ENCODE measurements at regions not wholly inside any gene's neighbourhood (a gene's known extent, or its start where the extent isn't known, plus 50 kb on each side); places are given as distances from the start of the nearest gene placed in this dataset.

DNA sequence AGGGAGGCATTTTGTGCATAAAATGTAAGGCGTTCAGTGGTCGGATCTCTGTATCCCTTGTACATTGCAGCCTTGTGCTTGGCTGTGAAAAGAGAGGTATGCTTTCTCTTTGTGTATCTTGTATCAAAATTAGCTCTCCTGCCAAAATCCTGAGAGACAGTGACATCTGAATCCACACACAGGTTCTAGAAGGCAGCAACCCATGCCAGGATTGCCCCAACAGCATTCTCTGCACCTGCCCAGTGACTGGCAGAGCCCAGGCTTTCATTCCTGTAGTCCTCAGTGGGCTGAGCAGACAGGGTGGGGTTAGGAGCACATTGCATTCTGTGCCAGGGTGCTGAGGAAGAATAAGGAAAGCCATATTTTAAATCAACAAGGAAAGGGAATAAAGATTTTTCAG lies 740.3 kb upstream of the RAB6C start:
- no peaks in the 10 kb centered on the region for H3K36me3 Mint-ChIP-seq
- H3K27ac Mint-ChIP-seq, result no peak overlapping the region
- H3K9me3 Mint-ChIP-seq, result peaks cover 2% of the 10 kb centered on the region
- no peak overlapping the region for H3K4me3 Mint-ChIP-seq
- H3K27me3 Mint-ChIP-seq, result no peaks in the 10 kb centered on the region
- DNase-seq, result no peak
- H3K4me1 Mint-ChIP-seq, result no peaks in the 10 kb centered on the region

DNA sequence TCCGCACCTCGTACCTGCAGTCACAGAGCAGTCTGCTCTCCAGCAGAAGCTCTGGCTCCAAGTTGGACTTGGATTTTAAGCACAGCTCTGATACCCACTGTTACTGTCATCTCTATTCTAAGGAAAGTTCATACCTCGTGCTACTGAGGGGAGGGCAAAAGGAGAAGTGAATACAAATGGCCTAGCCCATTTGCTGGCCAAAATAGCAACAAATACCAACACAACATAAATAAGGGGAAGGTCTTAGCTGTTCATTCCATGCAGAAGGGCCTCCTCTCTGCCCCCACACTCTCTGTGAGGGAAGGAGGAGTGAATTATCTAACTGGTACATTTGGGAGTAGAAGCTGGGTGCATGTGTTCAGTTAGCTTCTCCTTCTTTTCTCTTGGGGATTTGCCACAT lies 739.4 kb upstream of the RAB6C start:
- no peaks in the 10 kb centered on the region for H3K4me1 Mint-ChIP-seq
- H3K27me3 Mint-ChIP-seq, result no peaks in the 10 kb centered on the region
- no peaks in the 10 kb centered on the region for H3K36me3 Mint-ChIP-seq
- H3K9me3 Mint-ChIP-seq, result peaks cover 2% of the 10 kb centered on the region
- H3K4me3 Mint-ChIP-seq, result no peak overlapping the region
- H3K27ac Mint-ChIP-seq, result no peak overlapping the region
- no peak for DNase-seq

DNA sequence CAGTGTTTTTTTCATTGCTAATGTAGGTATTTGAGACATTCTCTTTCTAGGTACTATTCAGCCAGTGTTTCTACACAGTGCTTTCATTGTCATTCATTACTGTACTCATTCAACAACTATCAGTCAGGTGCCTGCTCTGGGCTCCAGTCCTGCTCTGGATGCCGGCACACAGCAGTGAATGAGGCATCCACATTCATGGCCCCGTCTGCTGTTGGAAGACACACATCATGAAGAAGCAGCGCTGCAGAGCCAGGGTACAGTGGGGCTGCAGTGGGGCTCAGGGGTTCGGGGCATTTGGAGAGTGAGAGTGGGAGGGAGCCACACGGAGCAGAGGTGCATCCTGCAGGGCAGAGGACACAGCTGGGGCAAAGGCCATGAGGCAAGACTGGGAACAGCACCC lies 737.2 kb upstream of the RAB6C start:
- Mint-ChIP-seq H3K4me1 (no peaks in the 10 kb centered on the region), H3K27ac (no peak overlapping the region), H3K9me3 (peaks cover 2% of the 10 kb centered on the region), H3K4me3 (no peak overlapping the region), H3K27me3 (no peaks in the 10 kb centered on the region), H3K36me3 (no peaks in the 10 kb centered on the region)
- no peak for DNase-seq

DNA sequence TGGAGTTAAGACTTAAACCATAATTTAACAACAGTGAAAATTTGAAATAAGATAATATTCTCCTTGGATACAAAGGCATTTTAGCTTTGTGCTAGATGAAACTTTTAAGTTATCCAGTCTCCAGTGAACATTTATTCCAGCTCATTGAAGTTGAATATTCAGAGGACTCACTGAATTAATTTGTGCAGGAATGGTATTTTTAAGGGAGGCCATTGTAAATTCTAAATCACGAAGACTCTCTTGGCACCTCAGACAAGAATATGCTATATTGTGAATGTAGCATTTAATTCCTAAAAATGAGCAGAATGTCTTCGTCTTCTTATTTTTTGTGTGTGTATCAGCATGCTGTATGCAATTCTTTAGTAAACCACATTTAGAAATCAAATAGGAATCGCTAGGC lies 731.7 kb upstream of the RAB6C start:
- Mint-ChIP-seq H3K4me1 (no peaks in the 10 kb centered on the region), H3K27me3 (no peaks in the 10 kb centered on the region), H3K27ac (no peak overlapping the region), H3K4me3 (no peak overlapping the region), H3K9me3 (peaks cover 2% of the 10 kb centered on the region), H3K36me3 (no peaks in the 10 kb centered on the region)
- DNase-seq, result no peak

DNA sequence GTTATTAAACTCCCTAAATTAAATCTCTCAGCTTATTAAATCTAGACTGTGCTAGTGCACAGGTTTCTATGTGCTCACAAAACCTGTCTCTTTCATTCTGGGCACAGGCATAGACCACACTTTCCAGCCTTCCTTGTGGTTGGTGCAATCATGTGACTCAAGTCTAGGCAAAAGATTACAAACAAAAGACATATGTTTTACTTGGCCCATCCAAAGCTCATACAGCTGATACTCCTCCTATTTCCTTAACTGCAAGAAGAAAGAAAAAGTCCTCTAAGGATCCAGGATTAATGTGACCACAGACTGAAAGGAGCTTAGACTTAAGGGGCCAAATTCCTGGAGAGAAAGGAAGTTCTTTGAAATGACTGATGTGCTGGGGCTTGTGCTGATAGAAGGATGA lies 731.3 kb upstream of the RAB6C start:
- no peak for DNase-seq
- H3K27ac Mint-ChIP-seq, result no peak overlapping the region
- no peak overlapping the region for H3K4me3 Mint-ChIP-seq
- no peaks in the 10 kb centered on the region for H3K36me3 Mint-ChIP-seq
- peaks cover 2% of the 10 kb centered on the region for H3K9me3 Mint-ChIP-seq
- H3K4me1 Mint-ChIP-seq, result no peaks in the 10 kb centered on the region
- H3K27me3 Mint-ChIP-seq, result no peaks in the 10 kb centered on the region

DNA sequence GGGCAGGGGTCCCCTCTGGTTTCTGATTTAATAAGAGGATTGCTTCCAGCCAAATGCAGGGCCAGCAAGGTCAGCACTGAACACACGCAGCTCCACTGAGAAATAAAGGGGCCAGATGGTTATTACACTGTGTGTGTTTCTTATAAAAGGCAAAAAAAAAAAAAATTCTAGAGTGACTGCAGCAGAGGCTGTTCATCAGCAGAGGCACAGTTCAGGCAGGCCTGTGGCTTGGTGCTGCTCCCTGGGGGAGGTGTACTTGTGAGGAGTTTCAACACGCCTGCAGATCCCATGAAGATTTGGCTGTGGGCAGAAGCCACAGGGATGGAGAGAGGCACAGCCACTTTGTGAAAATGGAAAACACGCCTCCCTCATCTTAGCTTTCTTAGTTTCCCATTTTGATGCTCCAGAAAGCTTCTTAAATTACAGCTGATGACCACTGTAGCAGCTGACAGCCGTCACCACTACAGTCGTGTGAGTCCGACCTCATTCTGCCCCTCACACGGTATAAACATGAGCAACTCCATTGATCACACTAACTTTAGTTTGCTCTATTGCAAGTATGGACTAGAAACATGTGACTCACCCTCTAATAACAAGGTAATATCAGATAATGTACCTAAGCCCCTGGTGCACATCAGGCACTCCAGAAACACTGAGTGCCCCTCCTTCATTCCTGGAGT lies 726.5 kb upstream of the RAB6C start:
- H3K4me3 Mint-ChIP-seq, result no peak overlapping the region
- no peaks in the 10 kb centered on the region for H3K4me1 Mint-ChIP-seq
- H3K36me3 Mint-ChIP-seq, result no peaks in the 10 kb centered on the region
- peaks cover 6% of the 10 kb centered on the region for H3K9me3 Mint-ChIP-seq
- H3K27me3 Mint-ChIP-seq, result no peaks in the 10 kb centered on the region
- no peak for DNase-seq
- H3K27ac Mint-ChIP-seq, result no peak overlapping the region

DNA sequence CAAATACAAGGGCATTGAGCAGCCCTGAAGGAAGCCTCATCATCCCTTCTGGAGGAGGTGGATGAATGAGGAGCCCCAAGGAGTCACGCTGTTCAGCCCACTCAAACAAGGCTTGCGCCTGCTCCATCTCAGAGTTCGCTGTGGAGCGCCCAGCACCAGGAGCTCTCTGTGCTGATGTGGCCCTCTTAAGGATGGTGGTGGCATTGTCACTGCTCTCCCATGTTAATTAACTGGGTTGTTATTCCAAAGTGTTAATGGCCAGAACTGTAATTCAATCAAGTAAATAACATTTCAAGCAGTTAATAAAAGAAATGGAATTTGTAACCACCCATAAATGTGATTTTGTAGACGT lies 726.0 kb upstream of the RAB6C start:
- Mint-ChIP-seq H3K36me3 (no peaks in the 10 kb centered on the region), H3K27me3 (no peaks in the 10 kb centered on the region), H3K4me3 (no peak overlapping the region), H3K27ac (no peak overlapping the region), H3K9me3 (peaks cover 9% of the 10 kb centered on the region), H3K4me1 (no peaks in the 10 kb centered on the region)
- no peak for DNase-seq

DNA sequence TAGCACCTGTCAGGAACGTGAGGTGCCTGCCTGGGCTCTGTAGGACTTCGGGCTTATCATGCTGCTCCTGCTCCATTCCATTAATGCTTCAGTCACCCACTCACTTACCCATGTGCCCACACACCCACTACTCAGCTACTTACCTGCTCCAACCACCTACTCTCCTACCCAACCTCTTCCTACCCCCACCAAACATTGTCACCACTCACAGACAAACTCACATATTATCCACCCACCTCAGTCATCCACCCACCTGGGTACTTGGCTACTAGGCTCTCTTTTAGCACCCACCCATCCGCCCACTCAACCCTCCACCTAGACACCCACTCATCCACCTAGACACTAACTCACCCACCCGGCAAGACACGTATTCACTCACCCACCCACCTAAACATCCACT lies 724.7 kb upstream of the RAB6C start:
- no peaks in the 10 kb centered on the region for H3K4me1 Mint-ChIP-seq
- no peaks in the 10 kb centered on the region for H3K36me3 Mint-ChIP-seq
- no peak overlapping the region for H3K27ac Mint-ChIP-seq
- peaks cover 16% of the 10 kb centered on the region for H3K9me3 Mint-ChIP-seq
- no peak for DNase-seq
- H3K4me3 Mint-ChIP-seq, result no peak overlapping the region
- no peaks in the 10 kb centered on the region for H3K27me3 Mint-ChIP-seq

DNA sequence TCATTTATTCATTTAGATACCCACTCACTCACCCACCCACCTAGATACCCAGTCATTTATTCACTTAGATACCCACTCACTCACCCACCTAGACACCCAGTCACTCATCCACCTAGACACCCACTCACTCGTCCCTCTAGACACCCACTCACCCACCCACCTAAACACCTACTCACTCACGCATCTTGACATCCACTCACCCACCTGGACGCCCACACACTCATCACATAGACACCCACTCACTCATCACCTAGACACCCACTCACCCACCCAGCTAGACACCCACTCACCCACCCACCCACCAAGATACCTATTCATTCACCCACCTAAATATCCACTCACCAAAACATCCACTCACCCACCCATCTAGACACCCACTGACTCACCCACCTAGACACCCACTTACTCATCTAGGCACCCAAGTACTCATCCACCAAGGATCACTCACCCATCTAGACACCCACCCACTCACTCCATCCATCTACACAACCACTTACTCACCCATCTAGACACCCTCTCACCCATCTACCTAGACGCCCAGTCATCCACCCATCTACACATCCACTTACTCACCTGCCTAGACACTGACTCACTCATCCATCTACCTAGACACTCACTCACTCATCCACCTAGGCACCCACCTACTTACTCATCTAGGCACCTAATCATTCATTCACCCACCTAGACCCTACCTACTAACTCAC lies 723.7 kb upstream of the RAB6C start:
- H3K4me3 Mint-ChIP-seq, result no peak overlapping the region
- H3K9me3 Mint-ChIP-seq, result peaks cover 16% of the 10 kb centered on the region
- no peaks in the 10 kb centered on the region for H3K27me3 Mint-ChIP-seq
- H3K36me3 Mint-ChIP-seq, result no peaks in the 10 kb centered on the region
- DNase-seq, result no peak
- H3K4me1 Mint-ChIP-seq, result no peaks in the 10 kb centered on the region
- no peak overlapping the region for H3K27ac Mint-ChIP-seq

DNA sequence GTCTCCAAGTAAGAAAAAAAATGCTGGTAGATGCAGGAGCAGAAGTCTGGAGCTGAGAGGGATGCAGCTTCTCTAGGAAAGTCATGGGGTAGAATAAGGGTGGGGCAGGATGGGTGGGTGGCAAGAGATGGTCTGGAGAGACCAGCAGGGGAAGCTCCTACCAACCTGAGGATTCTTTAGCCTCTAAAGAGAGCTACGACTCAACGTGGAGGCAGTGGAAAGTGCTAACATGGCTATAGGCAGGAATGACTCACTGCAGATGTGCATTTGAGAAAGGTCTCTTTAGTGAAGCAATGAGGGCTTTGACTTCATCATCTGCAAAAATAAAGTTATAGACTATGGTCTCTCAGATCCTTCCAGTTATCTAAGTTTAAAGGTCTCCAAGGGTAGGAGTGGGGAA lies 722.8 kb upstream of the RAB6C start:
- Mint-ChIP-seq H3K4me3 (no peak overlapping the region), H3K36me3 (no peaks in the 10 kb centered on the region), H3K9me3 (peaks cover 16% of the 10 kb centered on the region), H3K4me1 (no peaks in the 10 kb centered on the region), H3K27ac (no peak overlapping the region), H3K27me3 (peaks cover under 1% of the 10 kb centered on the region)
- DNase-seq, result no peak

DNA sequence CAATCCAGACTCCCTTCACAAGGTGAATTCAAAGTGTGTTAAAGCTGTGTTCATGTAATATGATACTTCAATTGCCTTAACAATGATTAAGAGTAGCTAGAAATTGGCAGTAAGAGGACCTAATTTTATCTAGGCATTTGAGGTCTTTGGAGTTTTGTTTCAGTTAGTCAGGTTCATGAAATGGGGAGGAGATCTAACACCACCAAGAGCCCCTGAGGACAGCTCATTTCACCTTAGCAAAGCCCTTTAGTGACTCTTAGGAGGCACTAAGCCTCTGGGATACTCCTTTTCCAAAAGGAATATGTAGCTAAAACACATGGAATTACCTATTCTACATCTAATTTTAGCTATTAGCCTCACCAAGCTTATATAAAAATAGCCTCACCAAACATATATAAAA lies 716.5 kb upstream of the RAB6C start:
- Mint-ChIP-seq H3K27me3 (peaks cover 4% of the 10 kb centered on the region), H3K36me3 (peaks cover 2% of the 10 kb centered on the region), H3K27ac (no peak overlapping the region), H3K9me3 (peaks cover 20% of the 10 kb centered on the region), H3K4me3 (no peak overlapping the region), H3K4me1 (no peaks in the 10 kb centered on the region)
- DNase-seq, result no peak

DNA sequence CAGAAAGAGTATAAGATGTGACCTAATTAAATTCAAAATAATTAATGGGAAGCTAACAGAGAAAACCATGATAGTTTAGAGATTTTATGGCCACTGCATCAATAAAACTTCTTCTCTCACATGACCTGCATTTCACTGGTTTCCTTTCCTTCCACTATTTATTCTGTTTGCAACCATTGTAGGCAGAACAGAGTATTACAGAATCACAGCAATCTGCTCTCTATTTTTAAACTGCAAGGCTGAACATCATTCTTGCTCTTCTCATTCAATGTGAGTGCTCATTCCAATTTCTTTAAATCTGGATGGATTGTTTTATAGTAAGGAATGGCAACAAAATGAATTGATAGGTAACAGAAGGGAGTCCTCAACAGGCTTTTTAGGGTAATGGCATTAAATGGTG lies 715.5 kb upstream of the RAB6C start:
- Mint-ChIP-seq H3K36me3 (peaks cover 2% of the 10 kb centered on the region), H3K27me3 (peaks cover 4% of the 10 kb centered on the region), H3K9me3 (peaks cover 18% of the 10 kb centered on the region), H3K4me1 (no peaks in the 10 kb centered on the region), H3K4me3 (no peak overlapping the region), H3K27ac (no peak overlapping the region)
- DNase-seq, result no peak

DNA sequence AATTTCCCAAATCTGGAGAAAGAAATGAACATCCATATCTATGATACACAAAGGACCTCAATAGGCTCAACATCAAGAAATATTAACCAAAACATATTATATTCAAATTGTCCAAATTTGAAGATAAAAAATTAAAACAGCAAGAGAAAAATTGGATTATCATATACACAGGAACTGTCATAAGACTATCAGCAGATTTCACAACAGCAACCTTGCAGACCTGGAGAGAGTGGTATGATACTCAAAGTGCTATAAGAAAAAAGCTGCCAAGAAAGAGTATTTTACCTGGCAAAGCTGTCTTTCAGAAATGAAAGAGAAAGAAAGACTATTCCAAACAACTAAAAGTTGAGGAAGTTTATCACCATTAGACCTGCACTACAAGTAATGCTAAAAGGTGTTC lies 711.9 kb upstream of the RAB6C start:
- Mint-ChIP-seq H3K9me3 (peaks cover 19% of the 10 kb centered on the region), H3K27ac (no peak overlapping the region)
- DNase-seq, result no peak

DNA sequence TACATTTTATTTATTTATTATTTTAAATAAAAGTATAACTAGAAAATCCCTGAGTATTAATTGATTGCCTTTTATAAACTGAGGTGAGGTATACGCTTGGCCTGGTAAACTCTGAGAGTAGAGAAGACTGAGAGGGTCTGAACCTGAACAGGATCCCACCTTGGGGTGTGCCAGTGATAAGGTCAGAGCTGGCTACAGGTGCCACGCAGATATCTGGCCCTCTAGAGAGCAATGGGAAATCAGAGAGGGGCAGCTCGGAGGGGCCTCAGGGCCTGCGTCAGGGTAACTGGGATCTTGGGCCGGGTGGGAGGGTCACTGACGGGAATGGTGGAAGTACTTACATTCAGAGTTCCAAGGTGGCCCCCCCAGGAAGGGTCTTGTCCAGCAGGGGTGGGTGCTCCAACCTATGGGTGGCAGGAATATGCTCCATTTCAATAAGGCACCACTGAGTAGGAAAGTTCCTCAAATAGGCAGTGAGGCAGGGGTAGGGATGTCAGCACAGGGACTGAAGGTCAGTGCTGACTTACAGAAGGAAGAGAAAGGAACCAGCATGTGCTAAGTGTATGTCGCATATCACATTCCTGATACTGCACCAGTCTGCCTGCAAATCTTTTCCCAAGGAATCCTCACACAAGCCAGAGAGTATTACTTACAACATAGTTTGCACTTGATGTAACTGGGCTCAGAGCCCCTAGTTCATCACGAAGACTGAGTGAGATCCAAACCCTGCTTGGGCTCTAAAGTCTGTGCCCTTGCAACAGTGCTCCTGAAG lies 706.0 kb upstream of the RAB6C start:
- H3K4me3 Mint-ChIP-seq, result no peak overlapping the region
- no peak overlapping the region for H3K27ac Mint-ChIP-seq
- H3K9me3 Mint-ChIP-seq, result peaks cover 8% of the 10 kb centered on the region
- H3K27me3 Mint-ChIP-seq, result peaks cover 6% of the 10 kb centered on the region
- DNase-seq, result no peak
- no peaks in the 10 kb centered on the region for H3K36me3 Mint-ChIP-seq
- H3K4me1 Mint-ChIP-seq, result no peaks in the 10 kb centered on the region

More for the DNA sequence above, 711.9 kb upstream of the RAB6C start:
- Mint-ChIP-seq H3K4me1 (no peaks in the 10 kb centered on the region), H3K27me3 (peaks cover 6% of the 10 kb centered on the region), H3K36me3 (peaks cover 2% of the 10 kb centered on the region), H3K4me3 (no peak overlapping the region)

DNA sequence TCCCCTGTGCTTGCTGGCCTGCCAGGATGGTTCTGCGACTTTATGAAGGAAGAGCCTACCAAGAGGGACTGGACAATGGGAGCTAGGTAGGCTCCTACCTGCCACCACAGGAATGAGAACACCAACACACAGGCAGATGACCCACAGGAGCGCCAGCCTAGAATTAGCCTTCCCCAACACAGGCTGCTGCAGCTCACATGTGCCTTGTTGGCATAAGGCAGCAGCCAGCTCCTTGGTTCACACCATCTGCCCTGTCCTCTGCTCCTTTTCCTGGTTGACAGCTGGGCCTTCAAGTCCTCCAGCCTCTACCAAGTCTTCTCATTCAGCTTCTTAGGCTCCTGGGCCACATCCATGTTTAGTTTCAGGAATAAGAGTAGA lies 705.4 kb upstream of the RAB6C start:
- H3K4me3 Mint-ChIP-seq, result no peak overlapping the region
- H3K27me3 Mint-ChIP-seq, result peaks cover 6% of the 10 kb centered on the region
- DNase-seq, result no peak
- no peaks in the 10 kb centered on the region for H3K36me3 Mint-ChIP-seq
- H3K9me3 Mint-ChIP-seq, result peaks cover 6% of the 10 kb centered on the region
- no peak overlapping the region for H3K27ac Mint-ChIP-seq
- no peaks in the 10 kb centered on the region for H3K4me1 Mint-ChIP-seq

DNA sequence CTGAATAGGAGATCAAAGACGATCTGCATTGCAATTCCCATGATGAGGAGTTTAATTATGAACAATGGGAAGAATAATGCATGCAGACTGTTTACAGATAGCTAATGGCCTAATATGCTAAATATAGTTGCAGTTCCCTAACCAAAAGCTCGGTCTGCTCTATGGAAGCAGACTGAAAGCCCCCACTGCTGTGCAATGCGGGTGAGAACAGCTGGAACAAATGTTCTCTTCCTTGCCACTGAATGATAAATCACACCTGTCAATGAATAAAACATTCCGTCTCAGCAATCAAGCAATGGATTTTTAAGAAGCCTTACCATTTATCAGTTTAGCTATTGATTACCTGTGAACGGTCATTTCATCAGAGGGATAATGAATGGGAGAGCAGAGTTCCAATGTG lies 704.5 kb upstream of the RAB6C start:
- Mint-ChIP-seq H3K27ac (no peak overlapping the region), H3K9me3 (peaks cover 6% of the 10 kb centered on the region), H3K27me3 (peaks cover 3% of the 10 kb centered on the region), H3K4me3 (no peak overlapping the region), H3K36me3 (no peaks in the 10 kb centered on the region), H3K4me1 (no peaks in the 10 kb centered on the region)
- DNase-seq, result no peak

All from activated naive CD8-positive, alpha-beta T cell treated with anti-CD3 and anti-CD28 coated beads for 36 hours (primary cell).